Transverse colon (tissue), 4 donors: ENCODE measurements at regions not wholly inside any gene's neighbourhood (a gene's known extent, or its start where the extent isn't known, plus 50 kb on each side); places are given as distances from the start of the nearest gene placed in this dataset.

Experiments
- DNase-seq: peaks from one replicate; pipeline ENCODE4 v3.0.0-alpha.2; 2019
- H3K27ac ChIP-seq, 4 donors: fragments of 200-600 bp; sonication (generic); 2 replicates each; pipeline ENCODE4 v1.5.1; 2016 to 2018; ENCODE audit warnings: inconsistent platforms in 4 of 4
- H3K27me3 ChIP-seq: fragments of 200-600 bp; sonication (generic); 2 replicates; pipeline ENCODE4 v1.5.1; 2017; ENCODE audit warnings: inconsistent platforms
- H3K36me3 ChIP-seq, 4 donors: fragments of 200-600 bp; sonication (generic); 2 replicates each; pipeline ENCODE4 v1.5.1; 2017 to 2019; ENCODE audit warnings: inconsistent platforms in 4 of 4
- H3K4me1 ChIP-seq, 4 donors: fragments of 200-600 bp; sonication (generic); 2 replicates each; pipeline ENCODE4 v1.5.1; 2017 to 2020; ENCODE audit warnings: inconsistent platforms in 4 of 4
- H3K4me3 ChIP-seq, 4 donors: fragments of 200-600 bp; sonication (generic); 1 replicate in 1 of 4; 2 replicates in 3 of 4; pipeline versions ENCODE4 v1.5.1 to v1.6.1; 2017 to 2019; ENCODE audit warnings: inconsistent platforms in 4 of 4
- H3K9me3 ChIP-seq, 2 donors: fragments of 200-600 bp; sonication (generic); 2 replicates each; pipeline ENCODE4 v1.5.1; 2017 to 2019; ENCODE audit warnings: inconsistent platforms in 2 of 2
- EP300 ChIP-seq: sonication (generic); formaldehyde crosslinking; IDR thresholded peaks from one replicate; pipeline ENCODE4 v1.6.1; 2017; ENCODE audit warnings: antibody characterized with exemption, low read depth
- POLR2A ChIP-seq: fragments of 450-650 bp; IDR thresholded peaks from one replicate; pipeline ENCODE4 v1.6.1; 2016; ENCODE audit warnings: antibody characterized with exemption, mild to moderate bottlenecking, moderate library complexity
- POLR2AphosphoS5 ChIP-seq, 3 donors: sonication (generic); formaldehyde crosslinking; IDR thresholded peaks; one replicate each; pipeline ENCODE4 v1.6.1; 2016; ENCODE audit warnings: antibody characterized with exemption in 3 of 3
- WGBS, 2 donors: methylation state at CpG; one replicate each; pipeline ENCODE4 v1.1.5; 2018; ENCODE audit warnings: low coverage in 1 of 2; 5-methylcytosine and 5-hydroxymethylcytosine counted together
- in situ Hi-C, 4 donors: fragments of 200-750 bp; cut with MboI; loops; one replicate each; pipeline versions ENCODE4 v1.15.0 to v1.15.1; 2017; ENCODE audit warnings: low sequenced_read_pairs in 3 of 4, low pct_ligation_motif_present in 1 of 4, low pct_unique_long_range_greater_than_20kb in 1 of 4
- intact Hi-C: fragments of 100-400 bp; cut with DNase I; formaldehyde crosslinking; loops from one replicate; pipeline ENCODE4 v1.15.1; 2023; ENCODE audit warnings: low total_unique reads
- TF ChIP-seq, protein P1 (sequence below), 5 experiments: fragments of 200-600 bp in 3 of 5; fragments of 450-650 bp in 2 of 5; sonication (generic) in 3 of 5; IDR thresholded peaks; 1 replicate in 2 of 5; 2 replicates in 3 of 5; pipeline ENCODE4 v1.5.1; 2016 to 2017; ENCODE audit warnings: antibody characterized with exemption in 5 of 5, inconsistent platforms in 3 of 5, mild to moderate bottlenecking in 2 of 5, moderate library complexity in 1 of 5

DNA sequence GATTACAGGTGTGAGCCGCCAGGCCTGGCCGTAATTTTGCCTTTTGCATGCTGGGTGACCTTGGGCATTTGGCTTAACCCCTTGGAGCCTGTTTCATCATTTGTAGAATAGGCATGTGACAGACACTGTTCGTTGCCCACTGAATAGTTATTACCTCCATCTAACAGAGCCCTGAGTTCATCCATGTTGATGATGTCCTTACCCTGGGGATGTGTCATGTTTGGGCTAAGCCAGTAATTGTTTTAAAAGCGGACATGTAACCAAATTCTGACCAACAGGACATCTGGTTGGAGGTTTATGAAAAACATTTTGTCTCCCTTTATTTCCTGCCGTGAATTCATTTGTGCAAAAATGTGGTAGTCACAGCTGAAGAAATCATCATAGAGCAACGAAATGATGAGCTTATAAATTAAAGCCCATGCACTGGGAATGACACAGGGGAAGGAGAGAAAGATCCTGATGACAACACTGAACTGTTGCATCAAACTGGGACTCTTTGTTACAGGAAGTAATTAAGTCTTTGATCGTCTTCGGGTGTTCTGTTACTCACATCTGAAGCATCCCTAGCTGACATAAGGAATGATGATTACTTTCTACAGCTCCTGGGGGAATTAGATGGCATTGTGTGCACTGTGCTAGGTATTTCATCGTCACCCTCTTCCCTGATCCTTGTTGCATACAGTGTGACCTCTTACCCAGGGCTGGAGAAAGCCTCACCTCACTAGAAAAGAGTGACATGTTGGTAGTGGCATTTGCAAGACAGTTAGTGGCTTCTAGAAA is 117.8 kb downstream of the FGF18 start:
- WGBS, 2 donors: 55 to 61% methylated on average over 6 to 9 of the region's 9 CpGs
- in situ Hi-C loops: no loop called here
- no peak overlapping the region for H3K4me3 ChIP-seq
- H3K27me3 ChIP-seq: peaks cover 12% of the 10 kb centered on the region
- H3K9me3 ChIP-seq: no peaks in the 10 kb centered on the region
- H3K36me3 ChIP-seq: no peaks in the 10 kb centered on the region
- no peak overlapping the region for H3K27ac ChIP-seq
- no peaks in the 10 kb centered on the region for H3K4me1 ChIP-seq
- TF ChIP-seq POLR2A (no peak), EP300 (no peak), POLR2AphosphoS5 (IDR thresholded peaks at IDR 0.05) (no peak)
- TF ChIP-seq, protein P1, sequence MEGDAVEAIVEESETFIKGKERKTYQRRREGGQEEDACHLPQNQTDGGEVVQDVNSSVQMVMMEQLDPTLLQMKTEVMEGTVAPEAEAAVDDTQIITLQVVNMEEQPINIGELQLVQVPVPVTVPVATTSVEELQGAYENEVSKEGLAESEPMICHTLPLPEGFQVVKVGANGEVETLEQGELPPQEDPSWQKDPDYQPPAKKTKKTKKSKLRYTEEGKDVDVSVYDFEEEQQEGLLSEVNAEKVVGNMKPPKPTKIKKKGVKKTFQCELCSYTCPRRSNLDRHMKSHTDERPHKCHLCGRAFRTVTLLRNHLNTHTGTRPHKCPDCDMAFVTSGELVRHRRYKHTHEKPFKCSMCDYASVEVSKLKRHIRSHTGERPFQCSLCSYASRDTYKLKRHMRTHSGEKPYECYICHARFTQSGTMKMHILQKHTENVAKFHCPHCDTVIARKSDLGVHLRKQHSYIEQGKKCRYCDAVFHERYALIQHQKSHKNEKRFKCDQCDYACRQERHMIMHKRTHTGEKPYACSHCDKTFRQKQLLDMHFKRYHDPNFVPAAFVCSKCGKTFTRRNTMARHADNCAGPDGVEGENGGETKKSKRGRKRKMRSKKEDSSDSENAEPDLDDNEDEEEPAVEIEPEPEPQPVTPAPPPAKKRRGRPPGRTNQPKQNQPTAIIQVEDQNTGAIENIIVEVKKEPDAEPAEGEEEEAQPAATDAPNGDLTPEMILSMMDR (IDR thresholded peaks at IDR 0.05): no peak
- intact Hi-C loops: no loop called here
- no peak for DNase-seq

DNA sequence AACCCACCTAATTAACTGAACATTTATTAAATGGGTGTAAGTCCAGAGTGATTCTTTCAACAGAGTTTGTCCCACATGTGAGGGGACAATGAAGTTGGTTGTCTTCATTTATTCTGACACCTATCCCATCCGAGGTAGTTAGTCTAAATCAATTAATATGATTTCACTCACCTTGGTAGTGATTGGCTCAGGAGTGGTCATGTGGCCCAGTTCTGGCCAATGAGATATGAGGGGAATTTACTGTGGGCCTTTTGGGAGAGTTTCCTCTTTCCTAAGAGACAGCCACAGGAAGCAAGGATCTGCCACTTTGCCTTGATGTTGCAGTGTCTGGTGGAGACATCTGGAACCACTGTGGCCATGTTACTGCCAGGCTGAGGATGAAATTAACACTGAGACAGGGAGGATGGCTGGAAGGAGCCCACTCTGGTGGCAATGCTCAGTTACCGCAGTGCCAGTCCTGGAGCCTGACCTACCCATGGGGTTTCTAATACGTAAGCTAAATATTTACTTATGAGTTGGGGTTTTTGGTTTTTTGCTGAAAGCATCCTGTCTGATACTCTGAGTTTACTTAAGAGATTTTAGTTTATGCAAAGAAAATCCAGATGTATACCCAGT is 118.6 kb downstream of the FGF18 start:
- no peak for DNase-seq
- in situ Hi-C loops (no loop called here), intact Hi-C loops (no loop called here)
- H3K36me3 ChIP-seq: no peaks in the 10 kb centered on the region
- H3K9me3 ChIP-seq: no peaks in the 10 kb centered on the region
- 75 to 83% methylated on average over 2 to 3 of the region's 3 CpGs for WGBS, 2 donors
- H3K27ac ChIP-seq: no peak overlapping the region
- H3K4me3 ChIP-seq: no peak overlapping the region
- peaks cover 12% of the 10 kb centered on the region for H3K27me3 ChIP-seq
- TF ChIP-seq POLR2A: no peak
- TF ChIP-seq, protein P1 (IDR thresholded peaks at IDR 0.05): no peak
- no peak for TF ChIP-seq POLR2AphosphoS5 (IDR thresholded peaks at IDR 0.05)
- TF ChIP-seq EP300: no peak
- no peaks in the 10 kb centered on the region for H3K4me1 ChIP-seq

DNA sequence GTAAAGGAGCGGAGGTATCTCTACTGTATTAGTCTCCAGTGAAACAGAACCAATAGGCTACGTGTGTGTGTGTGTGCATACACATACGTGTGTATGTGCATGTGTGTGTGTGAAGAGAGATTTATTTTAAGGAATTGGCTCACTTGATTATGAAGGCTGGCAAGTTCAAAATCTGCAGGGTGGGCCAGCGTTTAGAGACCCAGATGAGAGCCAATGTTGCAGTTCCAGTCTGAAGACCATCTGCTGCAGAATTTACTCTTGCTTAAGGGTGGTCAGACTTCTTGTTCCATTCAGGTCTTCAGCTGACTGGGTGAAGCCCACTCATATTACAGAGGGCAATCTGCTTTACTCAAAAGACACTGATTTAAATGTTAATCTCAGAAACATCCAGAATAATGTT is 119.2 kb downstream of the FGF18 start:
- DNase-seq: no peak
- no peak overlapping the region for H3K4me3 ChIP-seq
- H3K27me3 ChIP-seq: peaks cover 12% of the 10 kb centered on the region
- no peaks in the 10 kb centered on the region for H3K9me3 ChIP-seq
- in situ Hi-C loops (no loop called here), intact Hi-C loops (no loop called here)
- WGBS, 2 donors: 25 to 73% methylated on average over 2 to 4 of the region's 4 CpGs
- no peak for TF ChIP-seq POLR2AphosphoS5 (IDR thresholded peaks at IDR 0.05)
- TF ChIP-seq EP300: no peak
- TF ChIP-seq, protein P1 (IDR thresholded peaks at IDR 0.05): no peak
- no peak for TF ChIP-seq POLR2A
- no peaks in the 10 kb centered on the region for H3K36me3 ChIP-seq
- no peak overlapping the region for H3K27ac ChIP-seq
- H3K4me1 ChIP-seq: no peaks in the 10 kb centered on the region

DNA sequence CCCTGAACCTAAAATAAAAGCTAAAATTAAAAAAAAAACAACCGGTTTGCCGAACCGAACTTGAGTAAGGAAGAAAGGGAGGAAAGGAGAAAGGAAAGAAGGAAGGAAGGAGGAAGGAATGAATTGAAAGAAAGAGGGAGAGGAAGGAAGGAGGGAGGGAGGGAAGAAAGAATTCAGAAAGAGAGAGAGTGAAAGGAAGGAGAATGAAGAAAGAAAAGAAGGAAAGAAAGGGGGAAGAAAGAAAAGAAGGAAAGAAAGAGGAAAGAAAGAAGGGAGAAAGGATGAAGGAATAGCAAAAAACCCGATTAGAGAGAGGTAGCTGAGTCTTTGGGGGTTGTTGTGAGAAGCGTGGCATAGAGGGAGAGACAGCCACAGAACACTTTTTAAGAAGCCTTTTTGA is 121.4 kb downstream of the FGF18 start:
- no peak for TF ChIP-seq POLR2A
- no peak for TF ChIP-seq POLR2AphosphoS5 (IDR thresholded peaks at IDR 0.05)
- TF ChIP-seq, protein P1 (IDR thresholded peaks at IDR 0.05): no peak
- no peak for TF ChIP-seq EP300
- 80 to 81% methylated on average over 4 to 5 of the region's 5 CpGs for WGBS, 2 donors
- in situ Hi-C loops (no loop called here), intact Hi-C loops (no loop called here)
- no peaks in the 10 kb centered on the region for H3K9me3 ChIP-seq
- no peak overlapping the region for H3K4me3 ChIP-seq
- no peaks in the 10 kb centered on the region for H3K36me3 ChIP-seq
- H3K4me1 ChIP-seq: no peaks in the 10 kb centered on the region
- DNase-seq: no peak
- H3K27ac ChIP-seq: no peak overlapping the region
- peaks cover 12% of the 10 kb centered on the region for H3K27me3 ChIP-seq
